SH-SY5Y (cell line): ENCODE measurements at regions not wholly inside any gene's neighbourhood (a gene's known extent, or its start where the extent isn't known, plus 50 kb on each side); places are given as distances from the start of the nearest gene placed in this dataset.

Experiments used
- GATA2 ChIP-seq: IDR thresholded peaks from 2 replicates; pipeline ENCODE4 v1.6.1; 2011; ENCODE audit warnings: mild to moderate bottlenecking, low read depth, low read length
- GATA3 ChIP-seq: IDR thresholded peaks from 2 replicates; pipeline ENCODE4 v1.6.1; 2011; ENCODE audit warnings: low read depth, mild to moderate bottlenecking, low read length, moderate library complexity

DNA sequence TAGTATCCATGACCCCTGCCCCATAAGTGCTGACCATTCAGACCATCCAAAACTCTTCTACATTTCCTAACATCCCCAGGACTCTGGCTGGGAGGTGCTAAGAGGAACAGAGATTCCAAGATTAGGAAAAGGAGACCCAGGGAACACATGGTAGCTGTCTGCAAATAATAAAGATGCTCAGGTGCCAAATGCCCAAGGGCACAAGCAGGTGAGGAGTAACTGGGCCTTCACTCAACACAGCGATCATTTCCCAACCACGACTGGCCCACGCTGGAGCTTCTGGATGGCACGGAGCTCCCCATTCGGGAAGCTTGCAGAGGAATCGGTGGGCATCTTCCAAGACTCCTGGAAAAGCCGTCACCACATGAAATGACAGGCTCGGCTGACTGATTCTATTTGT, 255.9 kb upstream of the SMIM21 start:
- TF ChIP-seq GATA2, result no peak
- no peak for TF ChIP-seq GATA3
